ENCODE measurements at regions not wholly inside any gene's neighbourhood (a gene's known extent, or its start where the extent isn't known, plus 50 kb on each side); places are given as distances from the start of the nearest gene placed in this dataset.

DNA sequence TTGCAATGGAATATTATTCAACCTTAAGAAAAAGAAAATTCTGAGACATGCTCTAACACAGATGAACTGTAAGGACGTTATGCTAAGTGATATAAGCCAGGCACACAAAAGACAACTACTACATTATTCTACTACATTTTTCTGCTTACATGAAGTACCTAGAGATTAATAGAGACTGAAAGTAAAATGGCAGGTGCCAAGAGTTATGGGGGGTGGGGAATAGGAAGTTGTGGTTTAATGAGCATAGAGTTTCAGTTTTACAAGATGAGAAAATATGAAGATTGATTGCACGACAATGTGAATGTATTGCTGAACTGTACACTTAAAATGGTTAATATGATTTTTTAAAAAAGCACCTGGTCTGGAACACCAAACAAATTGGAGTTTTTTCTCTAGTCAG is 1231.6 kb upstream of the DDX18 start:
- no peaks in the 10 kb centered on the region for H3K9me3 ChIP-seq
- H3K27me3 ChIP-seq = no peaks in the 10 kb centered on the region
- TF ChIP-seq, protein P1, sequence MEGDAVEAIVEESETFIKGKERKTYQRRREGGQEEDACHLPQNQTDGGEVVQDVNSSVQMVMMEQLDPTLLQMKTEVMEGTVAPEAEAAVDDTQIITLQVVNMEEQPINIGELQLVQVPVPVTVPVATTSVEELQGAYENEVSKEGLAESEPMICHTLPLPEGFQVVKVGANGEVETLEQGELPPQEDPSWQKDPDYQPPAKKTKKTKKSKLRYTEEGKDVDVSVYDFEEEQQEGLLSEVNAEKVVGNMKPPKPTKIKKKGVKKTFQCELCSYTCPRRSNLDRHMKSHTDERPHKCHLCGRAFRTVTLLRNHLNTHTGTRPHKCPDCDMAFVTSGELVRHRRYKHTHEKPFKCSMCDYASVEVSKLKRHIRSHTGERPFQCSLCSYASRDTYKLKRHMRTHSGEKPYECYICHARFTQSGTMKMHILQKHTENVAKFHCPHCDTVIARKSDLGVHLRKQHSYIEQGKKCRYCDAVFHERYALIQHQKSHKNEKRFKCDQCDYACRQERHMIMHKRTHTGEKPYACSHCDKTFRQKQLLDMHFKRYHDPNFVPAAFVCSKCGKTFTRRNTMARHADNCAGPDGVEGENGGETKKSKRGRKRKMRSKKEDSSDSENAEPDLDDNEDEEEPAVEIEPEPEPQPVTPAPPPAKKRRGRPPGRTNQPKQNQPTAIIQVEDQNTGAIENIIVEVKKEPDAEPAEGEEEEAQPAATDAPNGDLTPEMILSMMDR (IDR thresholded peaks at IDR 0.05) = no peak
- no peak for TF ChIP-seq POLR2A (IDR thresholded peaks at IDR 0.05)
- no peak overlapping the region for H3K4me3 ChIP-seq
- WGBS, 2 donors = 56 to 59% methylated on average over 2 of the region's 2 CpGs
- intact Hi-C loops (cut with DNase I) = no loop called here
- ATAC-seq (no peak), DNase-seq (no peak)
- no peaks in the 10 kb centered on the region for H3K36me3 ChIP-seq (replicated peaks in 1 of 2; ENCODE audit: insufficient read depth in 1 of 2, low read depth in 2 of 2)
- no peaks in the 10 kb centered on the region for H3K4me1 ChIP-seq
- H3K27ac ChIP-seq = no peak overlapping the region

GRCh38 chr2:116585669-116586327 is 1228.7 kb upstream of the DDX18 start:
- ATAC-seq (no peak), DNase-seq (no peak)
- 14 to 22% methylated on average over 2 of the region's 2 CpGs for WGBS, 2 donors
- no peaks in the 10 kb centered on the region for H3K27me3 ChIP-seq
- no peaks in the 10 kb centered on the region for H3K36me3 ChIP-seq (replicated peaks in 1 of 2; ENCODE audit: insufficient read depth in 1 of 2, low read depth in 2 of 2)
- H3K27ac ChIP-seq = no peak overlapping the region
- intact Hi-C loops (cut with DNase I) = no loop called here
- no peaks in the 10 kb centered on the region for H3K9me3 ChIP-seq
- no peak overlapping the region for H3K4me3 ChIP-seq
- TF ChIP-seq, protein P1 (IDR thresholded peaks at IDR 0.05) = no peak
- TF ChIP-seq POLR2A (IDR thresholded peaks at IDR 0.05) = no peak
- H3K4me1 ChIP-seq = no peaks in the 10 kb centered on the region

- Histone ChIP-seq H3K4me3 (no peak overlapping the region), H3K4me1 (no peaks in the 10 kb centered on the region), H3K27me3 (no peaks in the 10 kb centered on the region), H3K36me3 (replicated peaks in 1 of 2; ENCODE audit: insufficient read depth in 1 of 2, low read depth in 2 of 2) (no peaks in the 10 kb centered on the region), H3K9me3 (no peaks in the 10 kb centered on the region), H3K27ac (no peak overlapping the region)
- TF ChIP-seq, protein P1 (IDR thresholded peaks at IDR 0.05) = no peak
- no peak for TF ChIP-seq POLR2A (IDR thresholded peaks at IDR 0.05)
- no peak for ATAC-seq
- DNase-seq = no peak
- intact Hi-C loops (cut with DNase I) = no loop called here
- WGBS, 2 donors = 67 to 87% methylated on average over 1 of the region's 1 CpG
Measured at GRCh38 chr2:116586328-116586689, 1228.2 kb upstream of the DDX18 start.

Data from body of pancreas (tissue), 4 donors.